ENCODE measurements at regions not wholly inside any gene's neighbourhood (a gene's known extent, or its start where the extent isn't known, plus 50 kb on each side); places are given as distances from the start of the nearest gene placed in this dataset.
A peak's percentile ranks its signal among the peaks of the same experiment; 100 is the strongest.

DNA sequence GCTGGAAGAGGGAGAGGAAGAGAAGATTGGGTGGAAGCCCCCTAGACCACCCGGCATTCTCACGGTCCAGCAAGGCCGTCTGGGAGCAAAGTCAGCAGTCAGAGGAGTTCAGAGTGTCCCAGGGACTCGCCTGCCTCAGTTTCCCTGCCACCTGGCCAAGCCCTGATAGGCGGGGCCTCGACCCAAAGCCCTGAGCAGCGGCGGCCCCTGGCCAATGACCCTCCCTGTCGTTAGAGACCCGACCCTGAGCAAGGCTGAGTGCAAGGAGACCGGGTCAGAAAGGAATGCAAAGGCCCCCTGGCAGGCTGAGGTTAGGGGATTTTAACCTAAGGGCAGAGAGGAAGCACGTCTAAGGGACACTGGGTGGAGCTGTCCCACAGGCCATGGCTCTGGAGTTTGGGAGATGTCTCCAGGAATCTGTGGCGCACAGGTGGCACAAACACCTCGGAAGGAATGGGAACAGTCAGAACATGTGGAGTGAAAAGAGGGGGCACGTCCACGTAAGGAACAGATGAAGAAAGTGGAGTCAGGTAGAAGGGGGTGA, 196.8 kb upstream of the PDE1C start:
- Histone ChIP-seq H3K27me3 (replicated peaks; ENCODE audit: control insufficient read depth, insufficient read depth, low read length) (no peaks in the 10 kb centered on the region), H3K36me3 (ENCODE audit: control insufficient read depth, insufficient read depth, low read length) (no peaks in the 10 kb centered on the region), H3K4me3 (replicated peaks; ENCODE audit: low read depth, low read length) (no peak overlapping the region)
- TF ChIP-seq, protein P1, sequence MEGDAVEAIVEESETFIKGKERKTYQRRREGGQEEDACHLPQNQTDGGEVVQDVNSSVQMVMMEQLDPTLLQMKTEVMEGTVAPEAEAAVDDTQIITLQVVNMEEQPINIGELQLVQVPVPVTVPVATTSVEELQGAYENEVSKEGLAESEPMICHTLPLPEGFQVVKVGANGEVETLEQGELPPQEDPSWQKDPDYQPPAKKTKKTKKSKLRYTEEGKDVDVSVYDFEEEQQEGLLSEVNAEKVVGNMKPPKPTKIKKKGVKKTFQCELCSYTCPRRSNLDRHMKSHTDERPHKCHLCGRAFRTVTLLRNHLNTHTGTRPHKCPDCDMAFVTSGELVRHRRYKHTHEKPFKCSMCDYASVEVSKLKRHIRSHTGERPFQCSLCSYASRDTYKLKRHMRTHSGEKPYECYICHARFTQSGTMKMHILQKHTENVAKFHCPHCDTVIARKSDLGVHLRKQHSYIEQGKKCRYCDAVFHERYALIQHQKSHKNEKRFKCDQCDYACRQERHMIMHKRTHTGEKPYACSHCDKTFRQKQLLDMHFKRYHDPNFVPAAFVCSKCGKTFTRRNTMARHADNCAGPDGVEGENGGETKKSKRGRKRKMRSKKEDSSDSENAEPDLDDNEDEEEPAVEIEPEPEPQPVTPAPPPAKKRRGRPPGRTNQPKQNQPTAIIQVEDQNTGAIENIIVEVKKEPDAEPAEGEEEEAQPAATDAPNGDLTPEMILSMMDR (IDR thresholded peaks at IDR 0.05; ENCODE audit: insufficient read depth, low read length, poor library complexity, severe bottlenecking), result no peak
- DNase-seq (ENCODE audit: extremely low read depth, insufficient read length), result no peak

GRCh38 chr7:32264702-32265284, 194.6 kb upstream of the PDE1C start:
- no peaks in the 10 kb centered on the region for H3K27me3 ChIP-seq (replicated peaks; ENCODE audit: control insufficient read depth, insufficient read depth, low read length)
- no peak for DNase-seq (ENCODE audit: extremely low read depth, insufficient read length)

GRCh38 chr7:32263611-32264010, 193.4 kb upstream of the PDE1C start:
- Histone ChIP-seq H3K27me3 (replicated peaks; ENCODE audit: control insufficient read depth, insufficient read depth, low read length) (no peaks in the 10 kb centered on the region), H3K36me3 (ENCODE audit: control insufficient read depth, insufficient read depth, low read length) (no peaks in the 10 kb centered on the region), H3K4me3 (replicated peaks; ENCODE audit: low read depth, low read length) (no peak overlapping the region)
- no peak for DNase-seq (ENCODE audit: extremely low read depth, insufficient read length)
- TF ChIP-seq, protein P1 (IDR thresholded peaks at IDR 0.05; ENCODE audit: insufficient read depth, low read length, poor library complexity, severe bottlenecking), result no peak

More at GRCh38 chr7:32264702-32265284, 194.6 kb upstream of the PDE1C start:
- TF ChIP-seq, protein P1 (IDR thresholded peaks at IDR 0.05; ENCODE audit: insufficient read depth, low read length, poor library complexity, severe bottlenecking), result no peak
- Histone ChIP-seq H3K4me3 (replicated peaks; ENCODE audit: low read depth, low read length) (no peak overlapping the region), H3K36me3 (ENCODE audit: control insufficient read depth, insufficient read depth, low read length) (no peaks in the 10 kb centered on the region)

DNA sequence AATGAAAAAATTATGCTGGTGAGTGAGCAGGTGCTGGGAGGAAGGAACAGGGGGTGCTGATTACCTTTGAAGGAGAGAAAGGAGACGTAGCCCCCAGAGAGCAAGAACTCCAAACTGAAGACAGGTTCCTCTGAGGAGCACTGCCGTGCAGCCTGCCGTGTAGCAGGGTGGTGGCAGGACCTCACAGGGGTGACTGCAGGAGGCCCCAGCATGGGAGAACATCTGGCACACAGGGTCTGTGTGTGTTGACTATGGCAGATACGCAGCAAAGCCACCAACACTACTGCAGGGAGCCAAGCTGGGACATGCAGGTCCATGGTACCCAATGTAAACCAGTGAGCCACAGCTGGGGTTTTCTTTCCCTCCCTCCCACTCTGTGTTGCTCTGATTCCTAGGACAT, 192.1 kb upstream of the PDE1C start:
- DNase-seq (ENCODE audit: extremely low read depth, insufficient read length), result no peak

DNA sequence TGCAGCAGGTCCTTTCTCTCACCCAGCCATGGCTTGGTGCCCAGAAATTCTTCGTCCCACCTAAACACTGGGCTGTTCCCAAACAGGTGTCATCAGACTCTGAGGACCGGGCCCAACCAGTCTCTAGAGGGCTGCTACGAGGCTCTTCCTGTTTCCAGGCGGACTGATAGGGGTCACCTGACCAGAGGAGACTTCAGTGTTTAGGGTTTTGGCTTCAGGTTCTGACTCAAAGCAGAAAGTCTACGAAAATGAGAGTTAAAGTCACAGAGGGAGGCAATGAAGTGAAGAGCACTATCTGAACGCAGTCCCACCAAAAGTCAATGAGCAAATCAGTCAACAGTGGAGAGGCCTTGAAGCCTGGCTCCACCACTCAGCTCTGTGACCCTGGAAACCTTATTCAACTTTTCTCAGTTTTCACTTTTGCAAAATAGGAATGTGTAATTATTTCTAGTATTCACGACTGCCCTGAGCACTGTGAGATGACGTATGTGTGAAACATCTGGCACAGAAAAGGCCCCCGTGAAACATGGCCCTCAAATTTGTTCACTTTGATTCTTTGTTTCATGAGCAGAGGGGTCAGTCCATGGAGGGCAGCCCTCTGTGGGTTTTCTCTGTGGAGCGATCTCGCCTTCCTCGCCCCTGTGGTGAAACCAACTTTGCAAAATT, 189.9 kb upstream of the PDE1C start:
- H3K36me3 ChIP-seq (ENCODE audit: control insufficient read depth, insufficient read depth, low read length), result no peaks in the 10 kb centered on the region
- DNase-seq (ENCODE audit: extremely low read depth, insufficient read length), result peak; percentile 76
- no peaks in the 10 kb centered on the region for H3K27me3 ChIP-seq (replicated peaks; ENCODE audit: control insufficient read depth, insufficient read depth, low read length)
- TF ChIP-seq, protein P1 (IDR thresholded peaks at IDR 0.05; ENCODE audit: insufficient read depth, low read length, poor library complexity, severe bottlenecking), result no peak
- H3K4me3 ChIP-seq (replicated peaks; ENCODE audit: low read depth, low read length), result no peak overlapping the region

More for the DNA sequence above, 192.1 kb upstream of the PDE1C start:
- H3K4me3 ChIP-seq (replicated peaks; ENCODE audit: low read depth, low read length), result no peak overlapping the region
- no peaks in the 10 kb centered on the region for H3K36me3 ChIP-seq (ENCODE audit: control insufficient read depth, insufficient read depth, low read length)
- no peaks in the 10 kb centered on the region for H3K27me3 ChIP-seq (replicated peaks; ENCODE audit: control insufficient read depth, insufficient read depth, low read length)
- TF ChIP-seq, protein P1 (IDR thresholded peaks at IDR 0.05; ENCODE audit: insufficient read depth, low read length, poor library complexity, severe bottlenecking), result no peak
